ENCODE measurements at regions not wholly inside any gene's neighbourhood (a gene's known extent, or its start where the extent isn't known, plus 50 kb on each side); places are given as distances from the start of the nearest gene placed in this dataset.

GRCh38 chr6:90687775-90688380 is 101.0 kb upstream of the MAP3K7 start:
- no peaks in the 10 kb centered on the region for H3K9me3 ChIP-seq (ENCODE audit: control insufficient read depth in 4 of 4, insufficient read depth in 3 of 4, low read length in 3 of 4)
- no peak overlapping the region for H3K9ac ChIP-seq (ENCODE audit: insufficient read depth in 1 of 2, low read length in 2 of 2)
- H3K4me3 ChIP-seq, result no peak overlapping the region
- no peak overlapping the region for H3K27ac ChIP-seq (ENCODE audit: low read depth in 1 of 2, low read length in 1 of 2)
- 76 to 81% methylated on average over 3 of the region's 3 CpGs for WGBS, 2 donors
- no peaks in the 10 kb centered on the region for H3K36me3 ChIP-seq (ENCODE audit: control insufficient read depth in 4 of 4, insufficient read depth in 4 of 4, low read length in 4 of 4)
- no peaks in the 10 kb centered on the region for H3K27me3 ChIP-seq (ENCODE audit: control insufficient read depth in 3 of 3, insufficient read depth in 3 of 3, low read length in 2 of 3)
- TF ChIP-seq, protein P1, sequence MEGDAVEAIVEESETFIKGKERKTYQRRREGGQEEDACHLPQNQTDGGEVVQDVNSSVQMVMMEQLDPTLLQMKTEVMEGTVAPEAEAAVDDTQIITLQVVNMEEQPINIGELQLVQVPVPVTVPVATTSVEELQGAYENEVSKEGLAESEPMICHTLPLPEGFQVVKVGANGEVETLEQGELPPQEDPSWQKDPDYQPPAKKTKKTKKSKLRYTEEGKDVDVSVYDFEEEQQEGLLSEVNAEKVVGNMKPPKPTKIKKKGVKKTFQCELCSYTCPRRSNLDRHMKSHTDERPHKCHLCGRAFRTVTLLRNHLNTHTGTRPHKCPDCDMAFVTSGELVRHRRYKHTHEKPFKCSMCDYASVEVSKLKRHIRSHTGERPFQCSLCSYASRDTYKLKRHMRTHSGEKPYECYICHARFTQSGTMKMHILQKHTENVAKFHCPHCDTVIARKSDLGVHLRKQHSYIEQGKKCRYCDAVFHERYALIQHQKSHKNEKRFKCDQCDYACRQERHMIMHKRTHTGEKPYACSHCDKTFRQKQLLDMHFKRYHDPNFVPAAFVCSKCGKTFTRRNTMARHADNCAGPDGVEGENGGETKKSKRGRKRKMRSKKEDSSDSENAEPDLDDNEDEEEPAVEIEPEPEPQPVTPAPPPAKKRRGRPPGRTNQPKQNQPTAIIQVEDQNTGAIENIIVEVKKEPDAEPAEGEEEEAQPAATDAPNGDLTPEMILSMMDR (IDR thresholded peaks at IDR 0.05; ENCODE audit: control extremely low read depth, extremely low read depth), result no peak
- ATAC-seq (ENCODE audit: insufficient read depth, low FRiP score), result no peak
- H3K4me1 ChIP-seq (ENCODE audit: control insufficient read depth in 5 of 5, insufficient read depth in 5 of 5, low read length in 5 of 5), result no peaks in the 10 kb centered on the region
- no peak for DNase-seq

DNA sequence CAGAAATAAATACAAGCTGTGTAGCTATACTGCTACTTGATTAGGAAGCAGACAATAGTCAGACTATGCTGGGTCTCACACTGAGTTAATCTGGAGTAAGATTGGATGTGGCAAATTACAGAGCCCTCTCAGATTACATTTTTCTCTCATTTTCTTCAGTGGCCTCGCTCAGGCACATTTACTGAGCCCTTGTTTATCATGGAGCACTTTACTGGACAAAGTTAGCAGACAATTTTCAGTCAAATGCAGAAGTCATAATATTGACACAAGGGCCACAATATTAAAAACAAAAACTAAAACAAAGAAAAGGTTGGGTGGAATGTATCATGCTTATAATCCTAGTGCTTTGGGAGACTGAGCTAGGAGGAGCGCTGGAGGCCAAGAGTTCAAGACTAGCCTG is 95.0 kb upstream of the MAP3K7 start:
- ATAC-seq (ENCODE audit: insufficient read depth, low FRiP score), result no peak
- no peak overlapping the region for H3K27ac ChIP-seq (ENCODE audit: low read depth in 1 of 2, low read length in 1 of 2)

GRCh38 chr6:90678049-90678779 is 91.3 kb upstream of the MAP3K7 start:
- Histone ChIP-seq H3K9me3 (ENCODE audit: control insufficient read depth in 4 of 4, insufficient read depth in 3 of 4, low read length in 3 of 4) (no peaks in the 10 kb centered on the region), H3K27ac (ENCODE audit: low read depth in 1 of 2, low read length in 1 of 2) (no peak overlapping the region), H3K36me3 (ENCODE audit: control insufficient read depth in 4 of 4, insufficient read depth in 4 of 4, low read length in 4 of 4) (no peaks in the 10 kb centered on the region), H3K4me3 (no peak overlapping the region), H3K27me3 (ENCODE audit: control insufficient read depth in 3 of 3, insufficient read depth in 3 of 3, low read length in 2 of 3) (no peaks in the 10 kb centered on the region), H3K4me1 (ENCODE audit: control insufficient read depth in 5 of 5, insufficient read depth in 5 of 5, low read length in 5 of 5) (no peaks in the 10 kb centered on the region), H3K9ac (ENCODE audit: insufficient read depth in 1 of 2, low read length in 2 of 2) (no peak overlapping the region)
- TF ChIP-seq, protein P1 (IDR thresholded peaks at IDR 0.05; ENCODE audit: control extremely low read depth, extremely low read depth), result no peak
- WGBS, 2 donors, result 57 to 77% methylated on average over 10 of the region's 10 CpGs
- ATAC-seq (ENCODE audit: insufficient read depth, low FRiP score) (no peak), DNase-seq (no peak)

More for the DNA sequence above, 95.0 kb upstream of the MAP3K7 start:
- Histone ChIP-seq H3K36me3 (ENCODE audit: control insufficient read depth in 4 of 4, insufficient read depth in 4 of 4, low read length in 4 of 4) (no peaks in the 10 kb centered on the region), H3K9me3 (ENCODE audit: control insufficient read depth in 4 of 4, insufficient read depth in 3 of 4, low read length in 3 of 4) (no peaks in the 10 kb centered on the region), H3K4me1 (ENCODE audit: control insufficient read depth in 5 of 5, insufficient read depth in 5 of 5, low read length in 5 of 5) (no peaks in the 10 kb centered on the region), H3K27me3 (ENCODE audit: control insufficient read depth in 3 of 3, insufficient read depth in 3 of 3, low read length in 2 of 3) (no peaks in the 10 kb centered on the region), H3K4me3 (no peak overlapping the region), H3K9ac (ENCODE audit: insufficient read depth in 1 of 2, low read length in 2 of 2) (no peak overlapping the region)
- WGBS, 2 donors, result 90% methylated on average over 2 of the region's 2 CpGs
- no peak for DNase-seq
- TF ChIP-seq, protein P1 (IDR thresholded peaks at IDR 0.05; ENCODE audit: control extremely low read depth, extremely low read depth), result no peak

All from lung (tissue), 11 donors.